CD4-positive, CD25-positive, alpha-beta regulatory T cell (primary cell): ENCODE measurements at regions not wholly inside any gene's neighbourhood (a gene's known extent, or its start where the extent isn't known, plus 50 kb on each side); places are given as distances from the start of the nearest gene placed in this dataset.
"Not testable (repeated sequence)": the region's sequence is repeated elsewhere in the genome, so short reads cannot be mapped to it uniquely, and the experiment has no call there.

Source experiments
- ATAC-seq, 2 donors: fragments of 150-1000 bp; cut with Tn5 transposase; one replicate each; pipeline ENCODE4 v1.10.0; 2021; ENCODE audit warnings: low read depth in 2 of 2, moderate number of reproducible peaks in 2 of 2, moderate library complexity in 1 of 2
- DNase-seq, 3 donors: peaks; one replicate each; pipeline versions ENCODE4 v3.0.0 to v3.0.0-alpha.2; 2012 to 2022; ENCODE audit warnings: mixed read lengths in 1 of 3
- H3K27ac ChIP-seq: one replicate; pipeline ENCODE4 v1.7.0; 2013; ENCODE audit warnings: mild to moderate bottlenecking, low read length; ENCODE audit not compliant: insufficient read depth, poor library complexity, severe bottlenecking
- H3K27me3 ChIP-seq: one replicate; pipeline ENCODE4 v1.7.0; 2013; ENCODE audit warnings: low read length; ENCODE audit not compliant: control insufficient read depth, insufficient read depth
- H3K36me3 ChIP-seq: one replicate; pipeline ENCODE4 v1.7.0; 2013; ENCODE audit warnings: mild to moderate bottlenecking, low read length, moderate library complexity; ENCODE audit not compliant: control insufficient read depth, insufficient read depth
- H3K4me1 ChIP-seq: 2 replicates; pipeline ENCODE4 v1.7.0; 2013; ENCODE audit warnings: mild to moderate bottlenecking, low read length; ENCODE audit not compliant: insufficient read depth, control insufficient read depth, poor library complexity, severe bottlenecking
- H3K4me3 ChIP-seq: one replicate; pipeline ENCODE4 v1.7.0; 2013; ENCODE audit warnings: low read depth, mild to moderate bottlenecking, low read length, moderate library complexity
- H3K9me3 ChIP-seq, 2 experiments: 1 replicate in 1 of 2; 2 replicates in 1 of 2; pipeline ENCODE4 v1.7.0; 2013; ENCODE audit warnings: low read length in 2 of 2, mild to moderate bottlenecking in 1 of 2, moderate library complexity in 1 of 2; ENCODE audit not compliant: control insufficient read depth in 2 of 2
- H3K27ac Mint-ChIP-seq, 3 donors: one replicate each; pipeline ENCODE4 v1.8.0; 2020 to 2022; ENCODE audit warnings: mild to moderate bottlenecking in 3 of 3, mixed read lengths in 3 of 3, moderate library complexity in 2 of 3
- H3K27me3 Mint-ChIP-seq: one replicate; pipeline ENCODE4 v1.8.0; 2022; ENCODE audit warnings: mild to moderate bottlenecking, mixed read lengths
- H3K36me3 Mint-ChIP-seq: one replicate; pipeline ENCODE4 v1.8.0; 2020; ENCODE audit warnings: mixed read lengths
- H3K4me1 Mint-ChIP-seq, 4 donors: one replicate each; pipeline ENCODE4 v1.8.0; 2020 to 2022; ENCODE audit warnings: mixed read lengths in 4 of 4, mild to moderate bottlenecking in 1 of 4
- H3K4me3 Mint-ChIP-seq, 4 donors: one replicate each; pipeline ENCODE4 v1.8.0; 2020 to 2022; ENCODE audit warnings: mild to moderate bottlenecking in 4 of 4, mixed read lengths in 4 of 4, moderate library complexity in 3 of 4
- H3K9me3 Mint-ChIP-seq, 7 donors: one replicate each; pipeline ENCODE4 v1.8.0; 2020 to 2022; ENCODE audit warnings: mixed read lengths in 7 of 7, mild to moderate bottlenecking in 3 of 7, moderate library complexity in 2 of 7

- not testable (repeated sequence) for H3K4me3 ChIP-seq, H3K4me1 ChIP-seq, H3K27ac Mint-ChIP-seq, H3K4me3 Mint-ChIP-seq, H3K36me3 Mint-ChIP-seq, H3K4me1 Mint-ChIP-seq, H3K36me3 ChIP-seq, H3K9me3 Mint-ChIP-seq, H3K27ac ChIP-seq, H3K27me3 ChIP-seq, H3K9me3 ChIP-seq, DNase-seq, ATAC-seq, H3K27me3 Mint-ChIP-seq
Measured at GRCh38 chr9:42414865-42415264, 231.4 kb downstream of the SPATA31A6 start.

DNA sequence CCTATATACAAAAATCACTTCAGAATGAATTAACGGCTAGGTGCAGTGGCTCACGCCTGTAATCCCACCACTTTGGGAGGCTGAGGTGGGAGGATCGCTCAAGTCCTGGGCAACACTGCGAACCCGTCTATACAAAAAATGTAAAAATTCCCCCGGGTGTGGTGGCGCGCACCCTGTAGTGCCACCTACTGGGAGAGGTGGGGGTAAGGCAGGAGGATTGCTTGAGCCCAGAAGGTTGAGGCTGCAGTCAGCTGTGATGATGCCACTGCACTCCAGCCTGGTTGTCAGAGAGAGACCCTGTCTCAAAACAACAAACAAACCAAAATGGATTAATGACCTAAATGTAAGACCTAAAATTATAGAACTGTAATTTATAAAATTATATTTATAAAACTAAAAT is 236.2 kb downstream of the SPATA31A6 start:
- not testable (repeated sequence) for H3K4me3 Mint-ChIP-seq, H3K9me3 ChIP-seq, H3K27ac Mint-ChIP-seq, H3K36me3 ChIP-seq, ATAC-seq, H3K27me3 ChIP-seq, H3K27me3 Mint-ChIP-seq, H3K36me3 Mint-ChIP-seq, H3K4me1 ChIP-seq, H3K27ac ChIP-seq, H3K4me3 ChIP-seq, H3K9me3 Mint-ChIP-seq, DNase-seq, H3K4me1 Mint-ChIP-seq

DNA sequence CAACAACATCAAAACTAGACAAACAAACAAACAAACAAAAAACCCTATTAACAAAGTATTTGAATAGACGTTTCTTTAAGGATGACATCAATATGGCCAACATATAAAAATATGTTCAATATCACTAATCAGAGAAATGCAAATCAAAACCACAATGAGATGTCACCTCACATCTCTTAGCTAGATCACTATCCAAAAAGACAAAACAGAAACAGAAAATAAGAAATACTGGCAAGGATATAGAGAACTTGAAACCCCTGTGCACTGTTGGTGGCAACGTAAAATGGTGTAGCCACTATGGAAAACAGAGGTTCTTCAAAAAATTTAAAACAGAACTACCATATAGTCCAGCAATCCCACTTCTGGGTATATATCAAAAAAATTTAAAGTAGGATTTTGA is 236.9 kb downstream of the SPATA31A6 start:
- H3K36me3 Mint-ChIP-seq, ATAC-seq, H3K27me3 ChIP-seq, H3K27ac ChIP-seq, DNase-seq, H3K4me1 Mint-ChIP-seq, H3K9me3 Mint-ChIP-seq, H3K27me3 Mint-ChIP-seq, H3K9me3 ChIP-seq, H3K27ac Mint-ChIP-seq, H3K4me1 ChIP-seq, H3K4me3 Mint-ChIP-seq, H3K36me3 ChIP-seq, H3K4me3 ChIP-seq: not testable (repeated sequence)

DNA sequence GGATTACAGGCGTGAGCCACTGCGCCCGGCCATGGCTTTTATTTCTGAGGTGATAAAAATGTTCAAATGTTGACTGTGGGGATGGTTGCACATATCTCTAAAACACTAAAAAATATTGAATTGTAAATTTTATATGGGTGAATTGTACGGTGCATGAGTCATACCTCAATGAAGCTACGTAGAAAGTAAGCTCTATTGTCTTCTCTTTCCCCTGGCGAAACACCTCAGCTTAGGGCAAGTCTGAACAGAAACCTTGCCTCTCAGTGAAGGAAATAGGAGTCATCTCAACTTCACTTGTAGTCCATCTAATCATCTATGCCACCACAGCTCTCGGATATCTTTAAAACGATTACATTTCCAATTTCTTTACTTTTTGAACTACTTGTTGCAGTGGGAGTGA is 238.2 kb downstream of the SPATA31A6 start:
- not testable (repeated sequence) for H3K36me3 ChIP-seq, H3K4me1 ChIP-seq, H3K9me3 ChIP-seq, ATAC-seq, H3K36me3 Mint-ChIP-seq, H3K27ac ChIP-seq, H3K27me3 Mint-ChIP-seq, H3K4me3 ChIP-seq, H3K9me3 Mint-ChIP-seq, DNase-seq, H3K4me1 Mint-ChIP-seq, H3K27me3 ChIP-seq, H3K27ac Mint-ChIP-seq, H3K4me3 Mint-ChIP-seq

DNA sequence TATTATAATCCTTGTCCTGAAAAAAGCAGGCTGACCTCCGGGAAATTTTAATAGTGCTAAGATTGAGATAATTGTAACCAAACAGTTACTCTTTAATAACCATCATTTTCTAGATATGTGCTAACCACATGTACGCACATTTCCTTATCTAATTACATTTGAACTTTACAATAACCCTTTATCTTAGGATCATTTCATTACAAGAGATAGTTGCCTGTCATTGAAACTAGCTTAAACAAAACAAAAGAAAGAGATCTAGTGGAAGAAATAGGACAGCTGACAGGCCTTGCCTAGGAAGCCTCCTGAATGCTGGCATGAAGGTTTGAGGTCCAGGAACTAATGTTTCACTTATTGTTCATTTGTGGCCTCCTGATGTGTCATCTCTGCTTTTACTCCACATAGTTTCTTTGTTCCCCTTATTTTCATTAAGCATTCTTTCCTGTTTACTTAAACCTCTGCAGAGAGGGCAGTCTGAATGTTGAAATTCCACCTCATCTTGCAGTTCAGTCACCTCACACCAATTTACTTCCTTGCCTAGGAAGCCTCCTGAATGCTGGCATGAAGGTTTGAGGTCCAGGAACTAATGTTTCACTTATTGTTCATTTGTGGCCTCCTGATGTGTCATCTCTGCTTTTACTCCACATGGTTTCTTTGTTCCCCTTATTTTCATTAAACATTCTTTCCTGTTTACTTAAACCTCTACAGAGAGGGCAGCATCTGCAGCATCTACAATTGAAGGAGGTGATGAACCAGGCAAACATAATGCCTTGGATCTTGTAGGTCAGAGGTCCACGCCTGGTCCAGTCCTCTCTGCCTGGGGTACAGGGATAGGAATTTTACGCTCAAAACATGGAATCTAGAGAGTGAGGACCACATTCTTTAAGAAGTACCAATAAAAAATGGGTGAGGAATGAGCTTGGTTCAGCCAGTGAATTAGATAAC is 247.5 kb downstream of the SPATA31A6 start:
- Mint-ChIP-seq H3K27ac (peak overlapping the region in 1 of 3 donors; percentile 69), H3K4me1 (peaks cover 0 to 11% (median under 1%) of the 10 kb centered on the region in 4 donors)
- H3K36me3 Mint-ChIP-seq, H3K4me3 ChIP-seq, H3K9me3 ChIP-seq, ATAC-seq, H3K36me3 ChIP-seq, H3K27ac ChIP-seq, H3K4me3 Mint-ChIP-seq, H3K27me3 ChIP-seq, DNase-seq, H3K9me3 Mint-ChIP-seq, H3K27me3 Mint-ChIP-seq, H3K4me1 ChIP-seq: not testable (repeated sequence)

GRCh38 chr9:42431616-42432010 is 248.2 kb downstream of the SPATA31A6 start:
- H3K27ac Mint-ChIP-seq, H3K4me3 Mint-ChIP-seq: not testable (repeated sequence)
- H3K4me1 Mint-ChIP-seq: peaks cover 0 to 11% (median under 1%) of the 10 kb centered on the region in 4 donors

DNA sequence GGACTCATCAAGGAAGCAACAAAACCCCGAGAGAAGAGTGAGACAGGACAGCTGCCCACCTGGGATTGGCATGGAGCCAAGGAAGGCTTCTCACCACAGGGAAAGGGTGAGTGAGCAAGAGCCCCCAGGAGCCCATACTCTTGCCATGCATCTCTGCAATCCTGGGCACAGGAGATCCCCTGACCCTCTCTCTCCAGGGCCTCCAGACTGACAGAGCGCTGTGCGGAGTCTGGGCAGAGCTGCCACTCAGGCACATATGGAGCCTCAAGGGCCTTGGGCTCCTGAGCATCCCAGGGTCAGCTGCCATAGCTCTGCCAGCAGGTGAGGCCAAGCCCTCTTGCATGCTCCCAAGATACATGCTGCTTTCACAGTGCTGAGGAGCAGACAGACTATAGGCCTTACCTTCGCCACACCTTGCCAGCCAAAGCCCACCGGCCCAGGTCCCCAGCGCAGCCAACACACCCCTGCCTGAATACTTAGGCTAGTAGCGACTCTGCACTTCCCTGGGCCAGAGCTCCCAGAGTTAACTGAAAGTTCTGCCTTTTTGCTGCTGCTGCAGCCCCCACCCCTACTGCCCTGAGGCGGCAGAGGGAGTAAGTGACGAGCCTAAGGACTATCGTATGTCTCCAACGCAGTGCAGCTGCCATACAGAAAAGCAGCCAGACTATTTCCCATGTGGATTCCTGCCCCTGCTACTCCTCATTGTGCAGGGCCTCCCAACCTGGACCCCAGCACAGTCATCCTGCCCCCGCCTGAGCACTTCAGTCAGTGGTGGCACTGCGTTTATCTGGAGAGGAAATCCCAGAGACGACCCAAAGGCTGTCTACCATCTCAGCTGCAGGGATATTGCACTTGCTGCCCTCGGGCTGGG is 251.6 kb downstream of the SPATA31A6 start:
- H3K4me3 ChIP-seq, H3K9me3 Mint-ChIP-seq, H3K36me3 Mint-ChIP-seq, DNase-seq, ATAC-seq, H3K36me3 ChIP-seq, H3K9me3 ChIP-seq, H3K27me3 ChIP-seq, H3K4me3 Mint-ChIP-seq, H3K27ac ChIP-seq, H3K27me3 Mint-ChIP-seq, H3K4me1 ChIP-seq: not testable (repeated sequence)
- Mint-ChIP-seq H3K27ac (peak overlapping the region in 1 of 3 donors; percentile 83), H3K4me1 (peaks cover 0 to 13% (median under 1%) of the 10 kb centered on the region in 4 donors)

More at GRCh38 chr9:42431616-42432010, 248.2 kb downstream of the SPATA31A6 start:
- not testable (repeated sequence) for H3K27ac ChIP-seq, H3K4me3 ChIP-seq, H3K36me3 Mint-ChIP-seq, DNase-seq, H3K9me3 ChIP-seq, H3K27me3 ChIP-seq, H3K36me3 ChIP-seq, ATAC-seq, H3K9me3 Mint-ChIP-seq, H3K4me1 ChIP-seq, H3K27me3 Mint-ChIP-seq
